A549 (cell line): ENCODE measurements at regions not wholly inside any gene's neighbourhood (a gene's known extent, or its start where the extent isn't known, plus 50 kb on each side); places are given as distances from the start of the nearest gene placed in this dataset.

Experiments used
- EHMT2 ChIP-seq: fragments of 200-600 bp; sonication (generic); IDR thresholded peaks from 2 replicates; pipeline ENCODE4 v1.6.1; 2016; ENCODE audit warnings: antibody characterized with exemption, low read depth, mild to moderate bottlenecking, moderate library complexity
- MYC ChIP-seq: IDR thresholded peaks from 2 replicates; pipeline ENCODE4 v1.6.1; 2012; ENCODE audit warnings: mild to moderate bottlenecking, inconsistent platforms, low read length, improper control_type of control experiment, borderline replicate concordance
- POLR2A ChIP-seq: IDR thresholded peaks from 2 replicates; pipeline ENCODE4 v1.6.1; 2012; ENCODE audit warnings: mild to moderate bottlenecking, low read length
- RARB ChIP-seq: fragments of 250-450 bp; sonication (Bioruptor Pico); IDR thresholded peaks from 2 replicates; pipeline ENCODE4 v1.8.0; 2021; ENCODE audit warnings: mild to moderate bottlenecking, moderate library complexity
- TF ChIP-seq, protein P1 (sequence below): fragments of 150-350 bp; IDR thresholded peaks from 2 replicates; pipeline ENCODE4 v1.6.1; 2014; ENCODE audit warnings: low read depth, mild to moderate bottlenecking, low read length
- TF ChIP-seq, protein P2 (sequence below): fragments of >200 bp; sonication (Bioruptor Twin); formaldehyde crosslinking; IDR thresholded peaks from 3 replicates; pipeline ENCODE4 v1.5.1; 2016
- TF ChIP-seq, protein P3 (sequence below): fragments of 200-600 bp; sonication (generic); IDR thresholded peaks from 2 replicates; pipeline ENCODE4 v1.6.1; 2016; ENCODE audit warnings: antibody characterized with exemption, mild to moderate bottlenecking, moderate library complexity

DNA sequence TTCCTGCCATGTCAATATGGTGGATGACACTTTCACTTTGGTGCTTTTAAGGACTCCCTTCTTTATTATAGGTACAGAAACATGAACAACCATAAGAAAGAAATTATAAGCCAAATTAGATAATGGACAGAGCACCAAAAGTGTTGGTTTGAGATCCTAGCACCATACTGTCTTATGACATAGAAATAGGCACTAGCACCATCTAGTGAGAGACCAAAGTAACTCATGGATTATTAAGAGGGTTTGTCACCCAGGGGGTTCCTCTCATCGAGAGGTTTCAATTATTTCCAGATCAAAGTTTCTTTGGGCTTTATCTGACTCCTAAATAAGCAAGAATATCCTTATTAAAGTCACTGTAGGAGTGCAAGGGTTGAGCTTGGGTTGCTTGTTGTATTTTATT is 153.0 kb upstream of the DIO2 start:
- TF ChIP-seq EHMT2 (no peak), POLR2A (no peak), RARB (CRISPR knock-in tag) (no peak), MYC (no peak)
- TF ChIP-seq, protein P1, sequence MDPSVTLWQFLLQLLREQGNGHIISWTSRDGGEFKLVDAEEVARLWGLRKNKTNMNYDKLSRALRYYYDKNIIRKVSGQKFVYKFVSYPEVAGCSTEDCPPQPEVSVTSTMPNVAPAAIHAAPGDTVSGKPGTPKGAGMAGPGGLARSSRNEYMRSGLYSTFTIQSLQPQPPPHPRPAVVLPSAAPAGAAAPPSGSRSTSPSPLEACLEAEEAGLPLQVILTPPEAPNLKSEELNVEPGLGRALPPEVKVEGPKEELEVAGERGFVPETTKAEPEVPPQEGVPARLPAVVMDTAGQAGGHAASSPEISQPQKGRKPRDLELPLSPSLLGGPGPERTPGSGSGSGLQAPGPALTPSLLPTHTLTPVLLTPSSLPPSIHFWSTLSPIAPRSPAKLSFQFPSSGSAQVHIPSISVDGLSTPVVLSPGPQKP, result no peak
- TF ChIP-seq, protein P2, sequence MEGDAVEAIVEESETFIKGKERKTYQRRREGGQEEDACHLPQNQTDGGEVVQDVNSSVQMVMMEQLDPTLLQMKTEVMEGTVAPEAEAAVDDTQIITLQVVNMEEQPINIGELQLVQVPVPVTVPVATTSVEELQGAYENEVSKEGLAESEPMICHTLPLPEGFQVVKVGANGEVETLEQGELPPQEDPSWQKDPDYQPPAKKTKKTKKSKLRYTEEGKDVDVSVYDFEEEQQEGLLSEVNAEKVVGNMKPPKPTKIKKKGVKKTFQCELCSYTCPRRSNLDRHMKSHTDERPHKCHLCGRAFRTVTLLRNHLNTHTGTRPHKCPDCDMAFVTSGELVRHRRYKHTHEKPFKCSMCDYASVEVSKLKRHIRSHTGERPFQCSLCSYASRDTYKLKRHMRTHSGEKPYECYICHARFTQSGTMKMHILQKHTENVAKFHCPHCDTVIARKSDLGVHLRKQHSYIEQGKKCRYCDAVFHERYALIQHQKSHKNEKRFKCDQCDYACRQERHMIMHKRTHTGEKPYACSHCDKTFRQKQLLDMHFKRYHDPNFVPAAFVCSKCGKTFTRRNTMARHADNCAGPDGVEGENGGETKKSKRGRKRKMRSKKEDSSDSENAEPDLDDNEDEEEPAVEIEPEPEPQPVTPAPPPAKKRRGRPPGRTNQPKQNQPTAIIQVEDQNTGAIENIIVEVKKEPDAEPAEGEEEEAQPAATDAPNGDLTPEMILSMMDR, result peak; percentile 31
- TF ChIP-seq, protein P3, sequence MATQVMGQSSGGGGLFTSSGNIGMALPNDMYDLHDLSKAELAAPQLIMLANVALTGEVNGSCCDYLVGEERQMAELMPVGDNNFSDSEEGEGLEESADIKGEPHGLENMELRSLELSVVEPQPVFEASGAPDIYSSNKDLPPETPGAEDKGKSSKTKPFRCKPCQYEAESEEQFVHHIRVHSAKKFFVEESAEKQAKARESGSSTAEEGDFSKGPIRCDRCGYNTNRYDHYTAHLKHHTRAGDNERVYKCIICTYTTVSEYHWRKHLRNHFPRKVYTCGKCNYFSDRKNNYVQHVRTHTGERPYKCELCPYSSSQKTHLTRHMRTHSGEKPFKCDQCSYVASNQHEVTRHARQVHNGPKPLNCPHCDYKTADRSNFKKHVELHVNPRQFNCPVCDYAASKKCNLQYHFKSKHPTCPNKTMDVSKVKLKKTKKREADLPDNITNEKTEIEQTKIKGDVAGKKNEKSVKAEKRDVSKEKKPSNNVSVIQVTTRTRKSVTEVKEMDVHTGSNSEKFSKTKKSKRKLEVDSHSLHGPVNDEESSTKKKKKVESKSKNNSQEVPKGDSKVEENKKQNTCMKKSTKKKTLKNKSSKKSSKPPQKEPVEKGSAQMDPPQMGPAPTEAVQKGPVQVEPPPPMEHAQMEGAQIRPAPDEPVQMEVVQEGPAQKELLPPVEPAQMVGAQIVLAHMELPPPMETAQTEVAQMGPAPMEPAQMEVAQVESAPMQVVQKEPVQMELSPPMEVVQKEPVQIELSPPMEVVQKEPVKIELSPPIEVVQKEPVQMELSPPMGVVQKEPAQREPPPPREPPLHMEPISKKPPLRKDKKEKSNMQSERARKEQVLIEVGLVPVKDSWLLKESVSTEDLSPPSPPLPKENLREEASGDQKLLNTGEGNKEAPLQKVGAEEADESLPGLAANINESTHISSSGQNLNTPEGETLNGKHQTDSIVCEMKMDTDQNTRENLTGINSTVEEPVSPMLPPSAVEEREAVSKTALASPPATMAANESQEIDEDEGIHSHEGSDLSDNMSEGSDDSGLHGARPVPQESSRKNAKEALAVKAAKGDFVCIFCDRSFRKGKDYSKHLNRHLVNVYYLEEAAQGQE, result no peak
